Stomach (tissue), 8 donors: ENCODE measurements at regions not wholly inside any gene's neighbourhood (a gene's known extent, or its start where the extent isn't known, plus 50 kb on each side); places are given as distances from the start of the nearest gene placed in this dataset.

Experiments
- DNase-seq, 2 donors: peaks; one replicate each; pipeline versions ENCODE4 v3.0.0 to v3.0.0-alpha.2; 2013 to 2019
- H3K27ac ChIP-seq, 5 donors: fragments of 200-600 bp in 4 of 5; sonication (generic) in 4 of 5; one replicate each; pipeline ENCODE4 v1.5.1; 2013 to 2019; ENCODE audit warnings: mild to moderate bottlenecking in 1 of 5, moderate library complexity in 1 of 5
- H3K27me3 ChIP-seq, 3 donors: fragments of 200-600 bp; sonication (generic); one replicate each; pipeline ENCODE4 v1.5.1; 2017 to 2019; ENCODE audit warnings: mixed run types in 1 of 3
- H3K36me3 ChIP-seq, 4 donors: fragments of 200-600 bp; sonication (generic); 1 replicate in 3 of 4; 2 replicates in 1 of 4; pipeline ENCODE4 v1.5.1; 2016 to 2019
- H3K4me1 ChIP-seq, 4 donors: fragments of 200-600 bp; sonication (generic); one replicate each; pipeline ENCODE4 v1.5.1; 2016 to 2019
- H3K4me3 ChIP-seq, 4 donors: fragments of 200-600 bp; sonication (generic) in 3 of 4; one replicate each; pipeline ENCODE4 v1.5.1; 2016 to 2019; ENCODE audit warnings: mild to moderate bottlenecking in 1 of 4
- H3K9me3 ChIP-seq, 4 donors: fragments of 200-600 bp; sonication (generic); one replicate each; pipeline ENCODE4 v1.5.1; 2016 to 2019
- CTCF ChIP-seq, 7 experiments: fragments of 450-650 bp in 4 of 7; fragments of 200-600 bp in 3 of 7; sonication (generic) in 3 of 7; IDR thresholded peaks; one replicate each; pipeline ENCODE4 v1.5.1; 2016 to 2019; ENCODE audit warnings: antibody characterized with exemption in 7 of 7, control low read depth in 2 of 7, mild to moderate bottlenecking in 1 of 7
- EP300 ChIP-seq: sonication (generic); formaldehyde crosslinking; IDR thresholded peaks from one replicate; pipeline ENCODE4 v1.6.1; 2017; ENCODE audit warnings: antibody characterized with exemption
- POLR2A ChIP-seq, 4 donors: fragments of 450-650 bp; IDR thresholded peaks; one replicate each; pipeline ENCODE4 v1.6.1; 2016; ENCODE audit warnings: antibody characterized with exemption in 4 of 4, control low read depth in 2 of 4, mild to moderate bottlenecking in 1 of 4, moderate library complexity in 1 of 4
- POLR2AphosphoS5 ChIP-seq, 3 donors: sonication (generic); formaldehyde crosslinking; IDR thresholded peaks; one replicate each; pipeline ENCODE4 v1.6.1; 2016; ENCODE audit warnings: antibody characterized with exemption in 3 of 3
- WGBS, 5 donors: extraction: QIAGEN DNeasy Blood & Tissue Kit in 3 of 5; methylation state at CpG; one replicate each; pipeline versions ENCODE4 v1.1.5 to v1.1.7; 2013 to 2018; 5-methylcytosine and 5-hydroxymethylcytosine counted together
- intact Hi-C: fragments of 100-400 bp; cut with DNase I; formaldehyde crosslinking; loops from one replicate; pipeline ENCODE4 v1.15.1; 2023; ENCODE audit warnings: low total_unique reads
- donor health status: healthy with polysubstance abuse.
- donor health status: Bipolar disorder and iron deficiency.
- donor health status: healthy.

GRCh38 chr10:125575843-125576242 lies 107.1 kb downstream of the TEX36 start:
- intact Hi-C loops, result no loop called here
- Histone ChIP-seq H3K4me3 (no peak overlapping the region), H3K4me1 (no peaks in the 10 kb centered on the region), H3K9me3 (peaks cover 0 to 8% (median 2%) of the 10 kb centered on the region in 4 donors), H3K36me3 (no peaks in the 10 kb centered on the region), H3K27ac (no peak overlapping the region), H3K27me3 (no peaks in the 10 kb centered on the region)
- WGBS, 5 donors, result 58 to 72% (median 65%) methylated on average over 4 of the region's 4 CpGs
- DNase-seq, result no peak
- TF ChIP-seq POLR2AphosphoS5 (IDR thresholded peaks at IDR 0.05) (no peak), POLR2A (IDR thresholded peaks at IDR 0.05) (no peak), EP300 (no peak), CTCF (IDR thresholded peaks at IDR 0.05) (no peak)

GRCh38 chr10:125568156-125568555 lies 114.8 kb downstream of the TEX36 start:
- H3K4me1 ChIP-seq, result no peaks in the 10 kb centered on the region
- intact Hi-C loops, result no loop called here
- no peaks in the 10 kb centered on the region for H3K9me3 ChIP-seq
- H3K4me3 ChIP-seq, result no peak overlapping the region
- H3K36me3 ChIP-seq, result no peaks in the 10 kb centered on the region
- DNase-seq, result no peak
- no peak overlapping the region for H3K27ac ChIP-seq
- peaks cover 0 to 8% (median 0%) of the 10 kb centered on the region in 3 donors for H3K27me3 ChIP-seq
- 84 to 100% (median 97%) methylated on average over 4 of the region's 4 CpGs for WGBS, 5 donors
- TF ChIP-seq POLR2AphosphoS5 (IDR thresholded peaks at IDR 0.05), result no peak
- TF ChIP-seq EP300, result no peak
- no peak for TF ChIP-seq CTCF (IDR thresholded peaks at IDR 0.05)
- TF ChIP-seq POLR2A (IDR thresholded peaks at IDR 0.05), result no peak

- DNase-seq, result no peak
Observed at GRCh38 chr10:125567529-125567928, 115.4 kb downstream of the TEX36 start.

GRCh38 chr10:125565046-125565445 lies 117.9 kb downstream of the TEX36 start:
- WGBS, 5 donors, result 66 to 73% (median 69%) methylated on average over 6 of the region's 6 CpGs
- intact Hi-C loops, result no loop called here
- Histone ChIP-seq H3K36me3 (no peaks in the 10 kb centered on the region), H3K9me3 (no peaks in the 10 kb centered on the region), H3K27ac (no peak overlapping the region), H3K4me1 (no peaks in the 10 kb centered on the region), H3K4me3 (no peak overlapping the region), H3K27me3 (peaks cover 0 to 8% (median 0%) of the 10 kb centered on the region in 3 donors)
- no peak for TF ChIP-seq POLR2AphosphoS5 (IDR thresholded peaks at IDR 0.05)
- no peak for TF ChIP-seq POLR2A (IDR thresholded peaks at IDR 0.05)
- no peak for TF ChIP-seq CTCF (IDR thresholded peaks at IDR 0.05)
- no peak for TF ChIP-seq EP300
- DNase-seq, result no peak

More at GRCh38 chr10:125567529-125567928, 115.4 kb downstream of the TEX36 start:
- H3K4me3 ChIP-seq, result no peak overlapping the region
- no peaks in the 10 kb centered on the region for H3K4me1 ChIP-seq
- H3K36me3 ChIP-seq, result no peaks in the 10 kb centered on the region
- 69 to 87% (median 84%) methylated on average over 6 of the region's 6 CpGs for WGBS, 5 donors
- H3K9me3 ChIP-seq, result no peaks in the 10 kb centered on the region
- TF ChIP-seq CTCF (IDR thresholded peaks at IDR 0.05) (no peak), EP300 (no peak), POLR2AphosphoS5 (IDR thresholded peaks at IDR 0.05) (no peak), POLR2A (IDR thresholded peaks at IDR 0.05) (no peak)
- no peak overlapping the region for H3K27ac ChIP-seq
- peaks cover 0 to 8% (median 0%) of the 10 kb centered on the region in 3 donors for H3K27me3 ChIP-seq
- intact Hi-C loops, result no loop called here
